ENCODE measurements at regions not wholly inside any gene's neighbourhood (a gene's known extent, or its start where the extent isn't known, plus 50 kb on each side); places are given as distances from the start of the nearest gene placed in this dataset.

DNA sequence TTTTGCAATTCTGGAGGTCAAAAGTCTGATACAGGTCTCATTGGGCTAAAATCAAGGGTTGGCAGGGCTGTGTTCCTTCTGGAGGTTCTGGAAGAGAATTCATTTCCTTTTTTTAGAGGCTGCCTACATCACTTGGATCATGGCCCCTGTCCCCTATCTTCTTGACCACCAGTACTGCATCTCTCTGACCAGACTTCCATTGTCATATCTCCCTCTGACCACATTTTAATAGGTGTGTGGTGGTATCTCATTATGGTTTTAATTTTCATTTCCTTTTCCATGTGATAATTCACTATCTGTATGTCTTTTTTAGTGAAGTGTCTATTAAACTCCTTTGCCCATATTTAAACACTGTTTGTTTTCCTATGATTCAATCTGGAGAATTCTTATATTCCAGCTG is 215.2 kb upstream of the OTX2 start:
- intact Hi-C loops (cut with DNase I, micrococcal nuclease): no loop called here
- TF ChIP-seq CTCF (IDR thresholded peaks at IDR 0.05): no peak
- H3K27me3 Mint-ChIP-seq: peaks cover 4% of the 10 kb centered on the region

DNA sequence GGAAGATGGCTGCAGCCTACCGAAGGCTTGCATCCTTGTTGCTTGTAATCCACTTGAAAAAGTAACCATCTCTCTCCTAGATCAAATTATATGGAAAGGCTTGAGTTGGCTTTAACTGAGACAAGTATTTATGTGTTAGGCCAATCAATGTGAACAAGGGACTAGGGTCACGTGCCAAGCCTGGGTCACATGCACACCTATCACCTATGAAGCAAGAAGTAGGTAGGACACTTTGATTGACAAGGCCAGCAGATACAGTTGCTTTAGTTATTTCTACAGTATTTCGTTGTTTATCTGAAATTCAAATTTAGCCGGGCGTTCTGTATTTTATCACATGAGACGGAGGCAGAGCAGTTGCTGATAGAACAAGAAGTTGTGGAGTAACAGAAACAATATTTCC is 212.3 kb upstream of the OTX2 start:
- ChIA-PET CTCF (no interaction called here), POLR2A (no interaction called here)
- DNase-seq: no peak
- TF ChIP-seq CTCF (IDR thresholded peaks at IDR 0.05): no peak
- no peak overlapping the region for H3K27ac Mint-ChIP-seq
- H3K4me3 Mint-ChIP-seq: no peak overlapping the region
- no peaks in the 10 kb centered on the region for H3K27me3 ChIP-seq (ENCODE audit: control insufficient read depth in 1 of 2, insufficient read depth in 2 of 2, low read length in 2 of 2)
- H3K36me3 Mint-ChIP-seq (ENCODE audit: low read depth): no peaks in the 10 kb centered on the region
- H3K9me3 Mint-ChIP-seq: no peaks in the 10 kb centered on the region
- H3K36me3 ChIP-seq (ENCODE audit: insufficient read depth, low read length): no peaks in the 10 kb centered on the region
- peaks cover 4% of the 10 kb centered on the region for H3K27me3 Mint-ChIP-seq
- no peaks in the 10 kb centered on the region for H3K4me1 ChIP-seq (ENCODE audit: insufficient read depth, low read length)
- no peaks in the 10 kb centered on the region for H3K9me3 ChIP-seq (ENCODE audit: control insufficient read depth in 1 of 2, insufficient read depth in 1 of 2, low read length in 2 of 2)
- ATAC-seq (ENCODE audit: poor library complexity): no peak
- no peaks in the 10 kb centered on the region for H3K4me1 Mint-ChIP-seq (ENCODE audit: low read depth)
- intact Hi-C loops (cut with DNase I, micrococcal nuclease): no loop called here
- no peak overlapping the region for H3K4me3 ChIP-seq (ENCODE audit: low read length)
- H3K27ac ChIP-seq (ENCODE audit: low read depth in 1 of 2, low read length in 2 of 2): no peak overlapping the region

More for the DNA sequence above, 215.2 kb upstream of the OTX2 start:
- ATAC-seq (ENCODE audit: poor library complexity) (no peak), DNase-seq (no peak)
- Mint-ChIP-seq H3K4me3 (no peak overlapping the region), H3K27ac (no peak overlapping the region), H3K4me1 (ENCODE audit: low read depth) (no peaks in the 10 kb centered on the region), H3K9me3 (no peaks in the 10 kb centered on the region), H3K36me3 (ENCODE audit: low read depth) (no peaks in the 10 kb centered on the region)
- Histone ChIP-seq H3K27me3 (ENCODE audit: control insufficient read depth in 1 of 2, insufficient read depth in 2 of 2, low read length in 2 of 2) (no peaks in the 10 kb centered on the region), H3K9me3 (ENCODE audit: control insufficient read depth in 1 of 2, insufficient read depth in 1 of 2, low read length in 2 of 2) (no peaks in the 10 kb centered on the region), H3K4me1 (ENCODE audit: insufficient read depth, low read length) (no peaks in the 10 kb centered on the region), H3K27ac (ENCODE audit: low read depth in 1 of 2, low read length in 2 of 2) (no peak overlapping the region), H3K36me3 (ENCODE audit: insufficient read depth, low read length) (no peaks in the 10 kb centered on the region), H3K4me3 (ENCODE audit: low read length) (no peak overlapping the region)
- ChIA-PET POLR2A (no interaction called here), CTCF (no interaction called here)

- Histone ChIP-seq H3K27me3 (ENCODE audit: control insufficient read depth in 1 of 2, insufficient read depth in 2 of 2, low read length in 2 of 2) (no peaks in the 10 kb centered on the region), H3K27ac (ENCODE audit: low read depth in 1 of 2, low read length in 2 of 2) (no peak overlapping the region), H3K4me1 (ENCODE audit: insufficient read depth, low read length) (no peaks in the 10 kb centered on the region), H3K9me3 (ENCODE audit: control insufficient read depth in 1 of 2, insufficient read depth in 1 of 2, low read length in 2 of 2) (no peaks in the 10 kb centered on the region), H3K4me3 (ENCODE audit: low read length) (no peak overlapping the region), H3K36me3 (ENCODE audit: insufficient read depth, low read length) (no peaks in the 10 kb centered on the region)
- ChIA-PET POLR2A (no interaction called here), CTCF (no interaction called here)
- Mint-ChIP-seq H3K9me3 (peaks cover 7% of the 10 kb centered on the region), H3K27me3 (peaks cover 4% of the 10 kb centered on the region), H3K36me3 (ENCODE audit: low read depth) (no peaks in the 10 kb centered on the region), H3K4me1 (ENCODE audit: low read depth) (no peaks in the 10 kb centered on the region), H3K4me3 (no peak overlapping the region), H3K27ac (no peak overlapping the region)
- ATAC-seq (ENCODE audit: poor library complexity) (no peak), DNase-seq (no peak)
- intact Hi-C loops (cut with DNase I, micrococcal nuclease): no loop called here
- no peak for TF ChIP-seq CTCF (IDR thresholded peaks at IDR 0.05)
Measured at GRCh38 chr14:57018065-57018464, 207.8 kb upstream of the OTX2 start.

All from CD4-positive, alpha-beta T cell (primary cell).